ENCODE measurements at regions not wholly inside any gene's neighbourhood (a gene's known extent, or its start where the extent isn't known, plus 50 kb on each side); places are given as distances from the start of the nearest gene placed in this dataset.

DNA sequence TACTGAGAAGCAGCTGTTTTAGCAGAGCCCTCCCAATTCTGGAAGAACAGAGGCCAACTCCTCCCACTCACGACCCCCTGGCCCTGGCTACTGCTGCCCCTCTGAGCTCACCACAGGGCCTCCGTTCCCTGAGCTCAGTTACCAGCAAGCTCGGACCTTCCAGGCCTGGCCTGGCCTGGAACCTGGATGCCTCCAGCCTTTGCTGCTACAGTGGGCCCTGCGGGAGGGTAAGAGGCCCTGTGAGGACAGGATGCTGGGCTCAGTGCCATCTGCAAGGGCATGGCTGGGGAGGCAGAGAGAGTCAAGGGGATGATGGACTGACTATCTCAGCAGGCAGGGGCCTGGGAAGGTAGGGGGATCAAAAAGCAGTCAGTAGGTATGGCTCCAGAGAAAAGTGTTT is 209.9 kb upstream of the NCAM1 start:
- WGBS, 2 experiments (ENCODE audit: extremely low coverage in 1 of 2, insufficient coverage in 1 of 2, insufficient read length in 1 of 2, insufficient replicate concordance in 2 of 2, low coverage in 1 of 2, low lambda C conversion rate in 2 of 2, missing lambda C conversion rate in 1 of 2): 92% methylated on average over 4 of the region's 4 CpGs; no CpG with 5 or more reads in 1 of the 2 experiments
- POLR2A ChIA-PET (ENCODE audit: partially characterized antibody): interaction anchor here (0.6 kb wide), 1 partner anchor 909 kb away, joined by 3 read pairs; no protein-coding TSS in a partner anchor
- TF ChIP-seq CHD2 (IDR thresholded peaks at IDR 0.05; ENCODE audit: low read length) (no peak), SIX5 (IDR thresholded peaks at IDR 0.05; ENCODE audit: low read depth, low read length) (no peak), POLR2A (IDR thresholded peaks at IDR 0.05; ENCODE audit: control extremely low read depth in 1 of 2, low read depth in 2 of 2, low read length in 2 of 2) (no peak), CREB1 (IDR thresholded peaks at IDR 0.05) (no peak), TAF7 (optimal IDR thresholded peaks at IDR 0.05; ENCODE audit: borderline replicate concordance, low read depth, low read length) (no peak), HDAC2 (IDR thresholded peaks at IDR 0.05; ENCODE audit: borderline replicate concordance in 1 of 2, low read depth in 2 of 2, low read length in 2 of 2) (no peak), TCF12 (IDR thresholded peaks at IDR 0.05; ENCODE audit: low read depth, low read length) (no peak), MAFK (IDR thresholded peaks at IDR 0.05; ENCODE audit: low read depth, low read length) (no peak)
- TF ChIP-seq, protein P1, sequence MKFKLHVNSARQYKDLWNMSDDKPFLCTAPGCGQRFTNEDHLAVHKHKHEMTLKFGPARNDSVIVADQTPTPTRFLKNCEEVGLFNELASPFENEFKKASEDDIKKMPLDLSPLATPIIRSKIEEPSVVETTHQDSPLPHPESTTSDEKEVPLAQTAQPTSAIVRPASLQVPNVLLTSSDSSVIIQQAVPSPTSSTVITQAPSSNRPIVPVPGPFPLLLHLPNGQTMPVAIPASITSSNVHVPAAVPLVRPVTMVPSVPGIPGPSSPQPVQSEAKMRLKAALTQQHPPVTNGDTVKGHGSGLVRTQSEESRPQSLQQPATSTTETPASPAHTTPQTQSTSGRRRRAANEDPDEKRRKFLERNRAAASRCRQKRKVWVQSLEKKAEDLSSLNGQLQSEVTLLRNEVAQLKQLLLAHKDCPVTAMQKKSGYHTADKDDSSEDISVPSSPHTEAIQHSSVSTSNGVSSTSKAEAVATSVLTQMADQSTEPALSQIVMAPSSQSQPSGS (IDR thresholded peaks at IDR 0.05; ENCODE audit: low read length): no peak

More for the DNA sequence above, 209.9 kb upstream of the NCAM1 start:
- no peak overlapping the region for H2AFZ ChIP-seq (ENCODE audit: low read length)
- no peaks in the 10 kb centered on the region for H3K9me3 ChIP-seq (ENCODE audit: insufficient read depth in 2 of 2, low read depth in 1 of 2, low read length in 1 of 2)
- no peak overlapping the region for H2AK5ac ChIP-seq (ENCODE audit: low read depth, low read length)
- H3K23me2 ChIP-seq (ENCODE audit: low read depth, low read length): no peaks in the 10 kb centered on the region; the same call in 1 of the 2 replicates
- no peak overlapping the region for H3K27ac ChIP-seq (ENCODE audit: low read depth, low read length)
- no peak overlapping the region for H3K56ac ChIP-seq (replicated peaks; ENCODE audit: insufficient read length, low read depth, low read length)
- H3K4me3 ChIP-seq (ENCODE audit: extremely low read depth in 1 of 4, insufficient read depth in 2 of 4, low read depth in 3 of 4, low read length in 4 of 4): no peak overlapping the region
- H4K5ac ChIP-seq (ENCODE audit: insufficient read length, low read depth, low read length): no peak overlapping the region
- FAIRE-seq (no peak), DNase-seq (ENCODE audit: low read depth in 1 of 2, low spot score in 2 of 2) (no peak)
- H4K20me1 ChIP-seq (replicated peaks in 1 of 2; ENCODE audit: control insufficient read depth in 1 of 2, insufficient read depth in 2 of 2, low read length in 2 of 2): no peaks in the 10 kb centered on the region
- H3K18ac ChIP-seq (ENCODE audit: extremely low read depth, low read length): no peak overlapping the region
- no peak overlapping the region for H2BK120ac ChIP-seq (replicated peaks; ENCODE audit: low read depth, low read length)
- no peak overlapping the region for H2BK5ac ChIP-seq (ENCODE audit: low read depth, low read length)
- CTCF ChIA-PET (ENCODE audit: partially characterized antibody): interaction anchor here (0.8 to 1.5 kb wide), 3 partner anchors 22 to 365 kb away, joined by 3 read pairs; no protein-coding TSS in a partner anchor
- H3K4me1 ChIP-seq (replicated peaks in 1 of 4; ENCODE audit: control insufficient read depth in 3 of 4, insufficient read depth in 4 of 4, low read length in 3 of 4): peaks cover 0 to 3% (median 0%) of the 10 kb centered on the region in 4 experiments; a peak in 1 of 7 replicates
- H3K23ac ChIP-seq (ENCODE audit: insufficient read length): no peak overlapping the region
- no peaks in the 10 kb centered on the region for H3K79me1 ChIP-seq (ENCODE audit: low read depth, low read length)
- H4K91ac ChIP-seq (replicated peaks; ENCODE audit: insufficient read length, low read length): no peak overlapping the region
- H3K79me2 ChIP-seq (ENCODE audit: control insufficient read depth in 1 of 2, insufficient read depth in 2 of 2, low read length in 2 of 2): no peaks in the 10 kb centered on the region
- no peak overlapping the region for H2BK15ac ChIP-seq (ENCODE audit: low read length)
- H3K4ac ChIP-seq (replicated peaks; ENCODE audit: insufficient read length, low read depth, low read length): no peak overlapping the region
- H3K14ac ChIP-seq (ENCODE audit: insufficient read length): no peak overlapping the region
- no peak overlapping the region for H3K4me2 ChIP-seq (ENCODE audit: insufficient read depth in 1 of 2, low read depth in 2 of 2, low read length in 2 of 2)
- H3K9ac ChIP-seq (replicated peaks in 1 of 4; ENCODE audit: extremely low read depth in 1 of 4, low read depth in 3 of 4, low read length in 3 of 4): no peak overlapping the region
- no peak overlapping the region for H2BK12ac ChIP-seq (ENCODE audit: low read depth, low read length)
- no peaks in the 10 kb centered on the region for H3K36me3 ChIP-seq (ENCODE audit: control insufficient read depth in 2 of 4, insufficient read depth in 4 of 4, low read length in 3 of 4)
- no peak overlapping the region for H2BK20ac ChIP-seq (ENCODE audit: low read length)
- H4K8ac ChIP-seq (ENCODE audit: extremely low read depth, insufficient read depth, low read length): no peak overlapping the region
- no peaks in the 10 kb centered on the region for H3K27me3 ChIP-seq (replicated peaks in 1 of 4; ENCODE audit: control insufficient read depth in 3 of 4, extremely low read depth in 1 of 4, insufficient read depth in 3 of 4, low read length in 3 of 4)

Data from H1 (cell line).